ENCODE measurements at regions not wholly inside any gene's neighbourhood (a gene's known extent, or its start where the extent isn't known, plus 50 kb on each side); places are given as distances from the start of the nearest gene placed in this dataset.

DNA sequence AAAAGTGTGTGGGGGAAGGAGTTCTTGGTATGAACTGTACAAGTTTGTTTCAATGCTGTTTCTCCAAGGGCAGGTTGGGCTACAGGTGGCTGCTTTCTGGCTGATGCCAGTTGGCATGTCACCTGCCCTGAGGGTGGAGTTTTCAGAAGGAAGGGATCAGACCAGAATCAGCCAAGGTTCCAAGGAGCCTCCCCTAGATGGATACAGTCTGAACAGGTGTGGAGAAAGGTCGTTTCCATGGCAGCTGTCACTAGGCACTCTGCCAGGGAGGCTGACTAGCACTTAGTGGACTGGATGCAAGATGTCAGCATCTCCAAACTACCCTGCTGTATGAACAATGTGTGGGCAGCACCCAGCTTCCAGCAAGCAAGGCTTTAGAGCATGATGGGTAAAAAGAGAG is 444.4 kb upstream of the HNRNPA3 start:
- no peak for TF ChIP-seq EZH2 (IDR thresholded peaks at IDR 0.05; ENCODE audit: low read length, unreplicated experiment)
- TF ChIP-seq, protein P1, sequence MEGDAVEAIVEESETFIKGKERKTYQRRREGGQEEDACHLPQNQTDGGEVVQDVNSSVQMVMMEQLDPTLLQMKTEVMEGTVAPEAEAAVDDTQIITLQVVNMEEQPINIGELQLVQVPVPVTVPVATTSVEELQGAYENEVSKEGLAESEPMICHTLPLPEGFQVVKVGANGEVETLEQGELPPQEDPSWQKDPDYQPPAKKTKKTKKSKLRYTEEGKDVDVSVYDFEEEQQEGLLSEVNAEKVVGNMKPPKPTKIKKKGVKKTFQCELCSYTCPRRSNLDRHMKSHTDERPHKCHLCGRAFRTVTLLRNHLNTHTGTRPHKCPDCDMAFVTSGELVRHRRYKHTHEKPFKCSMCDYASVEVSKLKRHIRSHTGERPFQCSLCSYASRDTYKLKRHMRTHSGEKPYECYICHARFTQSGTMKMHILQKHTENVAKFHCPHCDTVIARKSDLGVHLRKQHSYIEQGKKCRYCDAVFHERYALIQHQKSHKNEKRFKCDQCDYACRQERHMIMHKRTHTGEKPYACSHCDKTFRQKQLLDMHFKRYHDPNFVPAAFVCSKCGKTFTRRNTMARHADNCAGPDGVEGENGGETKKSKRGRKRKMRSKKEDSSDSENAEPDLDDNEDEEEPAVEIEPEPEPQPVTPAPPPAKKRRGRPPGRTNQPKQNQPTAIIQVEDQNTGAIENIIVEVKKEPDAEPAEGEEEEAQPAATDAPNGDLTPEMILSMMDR (conservative IDR thresholded peaks at IDR 0.05; ENCODE audit: low read depth, low read length) = no peak
- TF ChIP-seq EZH2phosphoT487 (IDR thresholded peaks at IDR 0.05; ENCODE audit: borderline replicate concordance, low read length) = no peak
